K562 (cell line): ENCODE measurements at regions not wholly inside any gene's neighbourhood (a gene's known extent, or its start where the extent isn't known, plus 50 kb on each side); places are given as distances from the start of the nearest gene placed in this dataset.

Experiments used
- ATAC-seq: fragments of 200-7000 bp; cut with Tn5 transposase; 3 replicates; pipeline ENCODE4 v1.9.1; 2020; ENCODE audit warnings: moderate library complexity
- BruUV-seq: library from RNA; stranded (reverse); fragments of 400-500 nt; replicated peaks from 2 replicates; lab custom pipeline; 2021; lab: Mats Ljungman, UMichigan
- CTCF ChIA-PET: fragments of 300-600 bp; formaldehyde crosslinking; extraction: SDS; loops from one replicate; lab custom pipeline; 2021; ENCODE audit warnings: low intra/inter-chr PET ratio; lab: Yijun Ruan, JAX
- POLR2A ChIA-PET: fragments of 300-600, 350-650 bp; sonication (Branson Sonifier 250); formaldehyde crosslinking; extraction: SDS; loops from one replicate; lab custom pipeline; 2021; ENCODE audit warnings: antibody characterized with exemption, inconsistent platforms; lab: Yijun Ruan, JAX
- DNase-seq, 4 experiments: peaks; one replicate each; pipeline versions ENCODE4 v3.0.0 to v3.0.0-alpha.2; 2011 to 2018; ENCODE audit warnings: low spot score in 3 of 4, mixed read lengths in 3 of 4; ENCODE audit errors: extremely low read depth in 1 of 4
- FAIRE-seq: peaks from 2 replicates; lab custom pipeline; 2011; peaks lifted over from hg19 to GRCh38; lab: Jason Lieb, UNC
- H2AFZ ChIP-seq: 2 replicates; pipeline ENCODE4 v1.6.0; 2011; ENCODE audit warnings: low read depth, low read length, control low read depth, inconsistent platforms
- H3K27ac ChIP-seq: fragments of 200-600 bp; 3 replicates; pipeline ENCODE4 v1.8.0; 2011; ENCODE audit warnings: low read depth, mild to moderate bottlenecking, control low read depth, inconsistent platforms, low read length, moderate library complexity, mixed read lengths; ENCODE audit errors: extremely low read depth
- H3K27me3 ChIP-seq, 2 experiments: fragments of 300-600 bp in 1 of 2; 2 replicates in 1 of 2; 3 replicates in 1 of 2; pipeline versions ENCODE4 v1.6.0 to v1.8.0; 2011; ENCODE audit warnings: inconsistent platforms in 2 of 2, low read length in 2 of 2, mild to moderate bottlenecking in 1 of 2, mixed read lengths in 1 of 2, moderate library complexity in 1 of 2; ENCODE audit not compliant: control insufficient read depth in 2 of 2, insufficient read depth in 2 of 2
- H3K36me3 ChIP-seq: fragments of 300-600 bp; 3 replicates; pipeline ENCODE4 v1.8.0; 2011; ENCODE audit warnings: mild to moderate bottlenecking, low read length, inconsistent platforms; ENCODE audit not compliant: control insufficient read depth, insufficient read depth
- H3K4me1 ChIP-seq, 2 experiments: fragments of 200-600 bp in 1 of 2; replicated peaks in 1 of 2; 2 replicates in 1 of 2; 3 replicates in 1 of 2; pipeline versions ENCODE4 v1.5.1 to v1.8.0; 2011; ENCODE audit warnings: inconsistent platforms in 2 of 2, low read length in 2 of 2, mild to moderate bottlenecking in 1 of 2, mixed read lengths in 1 of 2, moderate library complexity in 1 of 2; ENCODE audit not compliant: control insufficient read depth in 2 of 2, insufficient read depth in 2 of 2
- H3K4me2 ChIP-seq: 2 replicates; pipeline ENCODE4 v1.6.1; 2011; ENCODE audit warnings: low read length, control low read depth, inconsistent platforms, mixed read lengths; ENCODE audit not compliant: insufficient read depth
- H3K4me3 ChIP-seq: fragments of 200-600 bp; sonication (generic), shearing (Covaris generic); 2 replicates; pipeline ENCODE4 v1.5.1; 2016; ENCODE audit warnings: control low read depth, inconsistent platforms
- H3K79me2 ChIP-seq: fragments of 200-600 bp; 3 replicates; pipeline ENCODE4 v1.8.0; 2011; ENCODE audit warnings: low read length, inconsistent platforms; ENCODE audit not compliant: control insufficient read depth, insufficient read depth
- H3K9ac ChIP-seq, 2 experiments: 2 replicates each; pipeline versions ENCODE4 v1.6.0 to v1.6.1; 2011; ENCODE audit warnings: low read depth in 2 of 2, low read length in 2 of 2, control low read depth in 1 of 2, inconsistent platforms in 1 of 2, mild to moderate bottlenecking in 1 of 2, mixed read lengths in 1 of 2; ENCODE audit not compliant: insufficient read depth in 1 of 2
- H3K9me1 ChIP-seq: one replicate; pipeline ENCODE4 v1.6.0; 2011; ENCODE audit warnings: inconsistent platforms, mild to moderate bottlenecking, low read length, moderate library complexity; ENCODE audit not compliant: control insufficient read depth, insufficient read depth
- H3K9me3 ChIP-seq: replicated peaks from 2 replicates; pipeline ENCODE4 v1.5.1; 2011; ENCODE audit warnings: low read depth, low read length, inconsistent platforms; ENCODE audit not compliant: control insufficient read depth, insufficient read depth
- H4K20me1 ChIP-seq: replicated peaks from 2 replicates; pipeline ENCODE4 v1.6.1; 2011; ENCODE audit warnings: low read length, inconsistent platforms, mixed read lengths; ENCODE audit not compliant: control insufficient read depth, insufficient read depth
- ATF3 ChIP-seq, 2 experiments: fragments of 450-650 bp in 1 of 2; sonication (generic) in 1 of 2; formaldehyde crosslinking in 1 of 2; IDR thresholded peaks in 1 of 2; conservative IDR thresholded peaks in 1 of 2; 2 replicates each; pipeline versions ENCODE4 v1.6.1 to v1.8.1; 2016 to 2023; ENCODE audit warnings: mild to moderate bottlenecking in 2 of 2, moderate library complexity in 2 of 2, inconsistent platforms in 1 of 2, missing genetic modification reagents in 1 of 2
- COPS2 ChIP-seq: fragments of 450-650 bp; conservative IDR thresholded peaks from 2 replicates; pipeline ENCODE4 v1.6.1; 2016; ENCODE audit warnings: mild to moderate bottlenecking, moderate library complexity
- FOSL1 ChIP-seq: fragments of 200-800 bp; sonication (Bioruptor generic); conservative IDR thresholded peaks from 2 replicates; pipeline ENCODE4 v1.6.1; 2016; ENCODE audit warnings: missing genetic modification characterization, missing compliant biosample characterization
- HMG20B ChIP-seq: fragments of 250-450 bp; sonication (Bioruptor Pico); IDR thresholded peaks from 2 replicates; pipeline ENCODE4 v1.5.0; 2021; ENCODE audit warnings: mild to moderate bottlenecking
- KLF6 ChIP-seq: fragments of 250-450 bp; sonication (Bioruptor Pico); IDR thresholded peaks from 2 replicates; pipeline ENCODE4 v1.4.0; 2020; ENCODE audit warnings: mild to moderate bottlenecking, moderate library complexity, borderline replicate concordance
- MEIS2 ChIP-seq: fragments of 450-650 bp; IDR thresholded peaks from 2 replicates; pipeline ENCODE4 v1.6.1; 2014; ENCODE audit warnings: mild to moderate bottlenecking; ENCODE audit not compliant: partially characterized antibody
- PML ChIP-seq: IDR thresholded peaks from 2 replicates; pipeline ENCODE4 v1.6.1; 2012; ENCODE audit warnings: low read length, inconsistent platforms
- SRSF1 ChIP-seq: fragments of 200-400 bp; formaldehyde crosslinking; IDR thresholded peaks from 2 replicates; pipeline ENCODE4 v1.6.1; 2017; ENCODE audit warnings: mild to moderate bottlenecking, low read depth, low read length, moderate library complexity
- THAP7 ChIP-seq: fragments of 250-450 bp; sonication (Bioruptor Pico); IDR thresholded peaks from 2 replicates; pipeline ENCODE4 v1.5.0; 2021
- THRB ChIP-seq: fragments of 450-650 bp; formaldehyde crosslinking; conservative IDR thresholded peaks from 2 replicates; pipeline ENCODE4 v1.4.0; 2022; ENCODE audit warnings: mild to moderate bottlenecking, missing genetic modification characterization
- VEZF1 ChIP-seq: fragments of 200-800 bp; sonication (Bioruptor generic); IDR thresholded peaks from 2 replicates; pipeline ENCODE4 v1.6.1; 2017; ENCODE audit warnings: missing genetic modification characterization, missing compliant biosample characterization
- WGBS: fragments of 100-300 bp; shearing (Covaris generic); methylation state at CpG from one replicate; pipeline ENCODE4 v1.1.6; 2016; ENCODE audit warnings: low coverage, mixed read lengths; ENCODE audit not compliant: insufficient coverage; ENCODE audit errors: missing lambda C conversion rate; 5-methylcytosine and 5-hydroxymethylcytosine counted together
- in situ Hi-C: fragments of 300-500 bp; cut with MboI; formaldehyde crosslinking; loops from 4 replicates; pipeline ENCODE4 v1.15.0; 2018; ENCODE audit warnings: inconsistent platforms, mixed read lengths
- intact Hi-C: fragments of 100-400 bp; cut with micrococcal nuclease; formaldehyde crosslinking; loops from 2 replicates; pipeline ENCODE4 v1.14.2; 2022

GRCh38 chrX:28188526-28188925, 207.3 kb upstream of the DCAF8L1 start (continued):
- TF ChIP-seq ATF3 (IDR thresholded peaks at IDR 0.05) (no peak), ATF3 (CRISPR knock-in tag; conservative IDR thresholded peaks at IDR 0.05) (no peak), FOSL1 (no peak), MEIS2 (no peak), VEZF1 (CRISPR knock-in tag) (no peak), THAP7 (CRISPR knock-in tag) (no peak), PML (no peak)

GRCh38 chrX:28180096-28180495, 198.8 kb upstream of the DCAF8L1 start:
- TF ChIP-seq COPS2 (no peak), HMG20B (CRISPR knock-in tag) (no peak), KLF6 (CRISPR knock-in tag) (no peak), THRB (CRISPR knock-in tag) (no peak), SRSF1 (no peak)
- in situ Hi-C loops = no loop called here

More at GRCh38 chrX:28180096-28180495, 198.8 kb upstream of the DCAF8L1 start:
- H3K36me3 ChIP-seq = no peaks in the 10 kb centered on the region
- H3K4me2 ChIP-seq = no peak overlapping the region
- no peaks in the 10 kb centered on the region for H3K27me3 ChIP-seq
- BruUV-seq = no TSS peak
- no peak overlapping the region for H3K27ac ChIP-seq
- no peaks in the 10 kb centered on the region for H4K20me1 ChIP-seq
- intact Hi-C loops = no loop called here
- no peaks in the 10 kb centered on the region for H3K79me2 ChIP-seq
- CTCF ChIA-PET = no interaction called here
- DNase-seq = no peak
- no peaks in the 10 kb centered on the region for H3K9me1 ChIP-seq
- FAIRE-seq = no peak
- POLR2A ChIA-PET = no interaction called here
- H2AFZ ChIP-seq = no peak overlapping the region
- H3K9ac ChIP-seq = no peak overlapping the region
- no peak overlapping the region for H3K4me3 ChIP-seq
- WGBS = 0% methylated on average over 2 of the region's 2 CpGs
- no peaks in the 10 kb centered on the region for H3K4me1 ChIP-seq
- ATAC-seq = no peak
- no peaks in the 10 kb centered on the region for H3K9me3 ChIP-seq
